ENCODE measurements at regions not wholly inside any gene's neighbourhood (a gene's known extent, or its start where the extent isn't known, plus 50 kb on each side); places are given as distances from the start of the nearest gene placed in this dataset.

DNA sequence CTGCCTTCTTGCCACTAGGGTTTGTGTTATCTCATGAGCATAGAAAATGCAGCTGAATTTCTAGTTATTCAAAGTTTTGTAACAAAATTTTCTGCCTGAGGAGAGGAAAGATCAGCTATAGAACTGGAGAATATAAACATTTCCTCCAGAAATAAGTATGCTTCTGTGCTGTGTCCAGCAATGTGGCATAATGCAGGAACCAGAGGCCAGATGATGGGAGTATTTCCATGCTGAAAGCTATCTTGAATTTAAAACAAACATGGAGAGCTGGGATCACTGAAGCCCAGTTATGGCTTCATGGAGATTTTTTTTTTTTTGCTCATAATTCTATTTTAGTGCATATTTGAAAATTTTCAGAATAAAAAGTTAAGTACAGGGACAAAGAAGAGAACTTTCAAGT lies 608.2 kb downstream of the SOX6 start:
- TF ChIP-seq, protein P1, sequence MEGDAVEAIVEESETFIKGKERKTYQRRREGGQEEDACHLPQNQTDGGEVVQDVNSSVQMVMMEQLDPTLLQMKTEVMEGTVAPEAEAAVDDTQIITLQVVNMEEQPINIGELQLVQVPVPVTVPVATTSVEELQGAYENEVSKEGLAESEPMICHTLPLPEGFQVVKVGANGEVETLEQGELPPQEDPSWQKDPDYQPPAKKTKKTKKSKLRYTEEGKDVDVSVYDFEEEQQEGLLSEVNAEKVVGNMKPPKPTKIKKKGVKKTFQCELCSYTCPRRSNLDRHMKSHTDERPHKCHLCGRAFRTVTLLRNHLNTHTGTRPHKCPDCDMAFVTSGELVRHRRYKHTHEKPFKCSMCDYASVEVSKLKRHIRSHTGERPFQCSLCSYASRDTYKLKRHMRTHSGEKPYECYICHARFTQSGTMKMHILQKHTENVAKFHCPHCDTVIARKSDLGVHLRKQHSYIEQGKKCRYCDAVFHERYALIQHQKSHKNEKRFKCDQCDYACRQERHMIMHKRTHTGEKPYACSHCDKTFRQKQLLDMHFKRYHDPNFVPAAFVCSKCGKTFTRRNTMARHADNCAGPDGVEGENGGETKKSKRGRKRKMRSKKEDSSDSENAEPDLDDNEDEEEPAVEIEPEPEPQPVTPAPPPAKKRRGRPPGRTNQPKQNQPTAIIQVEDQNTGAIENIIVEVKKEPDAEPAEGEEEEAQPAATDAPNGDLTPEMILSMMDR (IDR thresholded peaks at IDR 0.05): no peak
- no peaks in the 10 kb centered on the region for H3K4me1 Mint-ChIP-seq (ENCODE audit: unreplicated experiment)
- no peak for DNase-seq (ENCODE audit: extremely low spot score, unreplicated experiment)
- no peaks in the 10 kb centered on the region for H3K36me3 Mint-ChIP-seq (ENCODE audit: unreplicated experiment)
- H3K27ac Mint-ChIP-seq (ENCODE audit: unreplicated experiment): no peak overlapping the region
- peaks cover 21% of the 10 kb centered on the region for H3K27me3 Mint-ChIP-seq (ENCODE audit: unreplicated experiment)
- H3K4me3 Mint-ChIP-seq (ENCODE audit: unreplicated experiment): no peak overlapping the region
- no peaks in the 10 kb centered on the region for H3K9me3 Mint-ChIP-seq (ENCODE audit: unreplicated experiment)

DNA sequence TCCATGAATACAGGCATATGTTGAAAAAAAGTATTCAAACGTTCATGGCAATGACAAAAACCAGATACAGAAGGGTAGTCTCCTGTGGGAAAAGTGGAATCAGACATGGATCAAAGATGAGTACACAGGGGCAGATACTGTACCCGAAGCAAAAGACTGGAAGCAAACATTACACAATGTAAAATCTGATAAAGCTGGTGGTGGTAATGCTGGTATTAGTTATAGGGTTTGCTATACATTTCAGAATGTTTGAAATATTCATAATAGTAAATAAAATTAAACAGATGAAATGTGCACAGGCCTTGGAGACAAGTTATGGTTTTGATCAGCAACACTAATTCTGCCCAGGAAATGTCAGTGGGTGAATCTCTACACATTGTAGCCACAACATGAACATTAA lies 607.6 kb downstream of the SOX6 start:
- H3K9me3 Mint-ChIP-seq (ENCODE audit: unreplicated experiment): peaks cover 1% of the 10 kb centered on the region
- no peak for DNase-seq (ENCODE audit: extremely low spot score, unreplicated experiment)
- no peaks in the 10 kb centered on the region for H3K4me1 Mint-ChIP-seq (ENCODE audit: unreplicated experiment)
- H3K36me3 Mint-ChIP-seq (ENCODE audit: unreplicated experiment): peaks cover 1% of the 10 kb centered on the region
- H3K4me3 Mint-ChIP-seq (ENCODE audit: unreplicated experiment): no peak overlapping the region
- TF ChIP-seq, protein P1 (IDR thresholded peaks at IDR 0.05): no peak
- peaks cover 24% of the 10 kb centered on the region for H3K27me3 Mint-ChIP-seq (ENCODE audit: unreplicated experiment)
- H3K27ac Mint-ChIP-seq (ENCODE audit: unreplicated experiment): no peak overlapping the region

DNA sequence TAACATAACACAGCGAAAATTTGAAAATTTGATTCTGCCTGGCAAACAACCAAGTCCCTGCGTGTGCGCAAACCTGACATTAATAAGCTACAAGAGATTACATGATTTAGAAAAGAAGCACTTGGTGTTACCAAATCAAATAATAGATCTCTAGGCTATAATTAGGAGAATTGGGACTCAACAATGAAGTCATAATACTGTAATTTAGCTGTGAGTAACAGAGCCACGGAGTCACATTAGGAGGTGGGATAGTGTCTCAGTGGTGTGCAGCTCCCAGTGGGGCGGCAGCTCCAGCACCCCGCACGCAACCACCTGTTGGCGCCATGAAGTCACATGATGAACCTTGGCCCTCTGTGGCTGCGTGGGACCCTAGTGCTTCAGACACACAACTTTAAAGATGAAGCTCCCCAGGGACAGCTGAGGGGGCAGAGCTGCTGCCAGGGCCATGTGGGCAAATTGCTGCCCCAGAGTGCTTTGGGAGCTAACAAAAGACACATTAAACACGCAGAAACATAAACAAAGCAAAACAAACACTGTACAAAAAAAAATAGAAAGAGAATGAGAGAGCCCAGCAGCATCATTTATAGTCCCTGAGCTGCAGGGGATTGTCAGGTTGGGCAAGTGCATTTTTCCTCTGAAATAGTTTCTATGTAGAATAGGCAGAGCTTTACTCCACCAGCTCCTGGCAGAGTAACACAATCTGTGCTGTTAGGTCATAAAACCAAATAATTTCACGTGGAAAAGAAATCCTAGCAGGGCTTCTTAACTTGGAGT lies 605.6 kb downstream of the SOX6 start:
- no peak for DNase-seq (ENCODE audit: extremely low spot score, unreplicated experiment)
- TF ChIP-seq, protein P1 (IDR thresholded peaks at IDR 0.05): no peak
- Mint-ChIP-seq H3K27me3 (ENCODE audit: unreplicated experiment) (peaks cover 29% of the 10 kb centered on the region), H3K4me1 (ENCODE audit: unreplicated experiment) (no peaks in the 10 kb centered on the region), H3K4me3 (ENCODE audit: unreplicated experiment) (no peak overlapping the region), H3K27ac (ENCODE audit: unreplicated experiment) (no peak overlapping the region), H3K9me3 (ENCODE audit: unreplicated experiment) (peaks cover 9% of the 10 kb centered on the region), H3K36me3 (ENCODE audit: unreplicated experiment) (peaks cover 5% of the 10 kb centered on the region)

DNA sequence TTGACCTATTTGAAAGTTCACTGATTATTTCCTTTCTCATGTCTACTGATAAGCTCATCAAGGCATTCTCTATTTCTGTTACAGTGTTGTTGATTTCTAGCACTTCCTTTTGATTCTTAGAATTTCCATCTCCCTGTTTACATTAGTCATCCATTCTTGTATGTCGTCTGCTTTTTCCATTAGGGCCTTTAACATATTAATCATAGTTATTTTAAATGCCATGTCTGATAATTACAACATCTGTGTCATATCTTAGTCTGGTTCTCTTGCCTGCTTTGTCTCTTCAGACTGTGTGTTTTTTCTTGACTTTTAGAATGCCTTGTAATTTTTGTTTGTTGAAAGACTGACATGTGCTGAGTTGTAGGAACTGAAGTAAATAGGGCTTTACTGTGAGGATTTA lies 602.1 kb downstream of the SOX6 start:
- DNase-seq (ENCODE audit: extremely low spot score, unreplicated experiment): no peak
- Mint-ChIP-seq H3K27me3 (ENCODE audit: unreplicated experiment) (peaks cover 39% of the 10 kb centered on the region), H3K36me3 (ENCODE audit: unreplicated experiment) (peaks cover 5% of the 10 kb centered on the region), H3K27ac (ENCODE audit: unreplicated experiment) (no peak overlapping the region), H3K4me3 (ENCODE audit: unreplicated experiment) (no peak overlapping the region), H3K4me1 (ENCODE audit: unreplicated experiment) (no peaks in the 10 kb centered on the region), H3K9me3 (ENCODE audit: unreplicated experiment) (peaks cover 9% of the 10 kb centered on the region)
- TF ChIP-seq, protein P1 (IDR thresholded peaks at IDR 0.05): no peak

DNA sequence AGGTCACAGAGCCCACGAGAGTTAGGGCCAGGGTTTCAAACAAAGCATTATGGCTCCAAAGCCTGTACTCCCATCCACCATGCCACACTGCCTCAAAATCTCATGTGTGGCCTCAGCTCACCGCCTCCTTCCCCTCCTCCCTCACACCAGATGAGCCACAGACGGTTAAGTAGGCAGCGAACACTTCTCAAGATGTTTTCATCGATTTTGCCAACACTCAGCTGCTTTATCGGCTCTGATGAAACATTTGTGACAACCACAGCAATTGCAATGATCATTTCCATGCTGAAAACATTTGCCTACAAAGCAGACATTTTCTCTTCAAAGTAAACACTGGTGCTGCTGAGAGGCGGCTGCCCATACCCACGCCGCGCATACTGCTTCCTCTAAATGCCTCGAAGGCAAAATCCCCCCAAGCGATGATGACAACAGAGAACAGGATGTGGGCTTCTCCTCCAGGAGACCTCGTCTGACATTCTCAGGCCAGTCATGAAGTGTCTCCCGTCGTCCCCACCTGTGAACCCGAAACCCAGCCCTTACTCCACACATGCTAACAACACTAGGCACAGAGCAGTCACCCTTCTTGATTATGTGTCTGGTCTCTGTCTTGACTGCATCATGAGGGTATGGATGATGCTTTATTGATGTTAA lies 599.2 kb downstream of the SOX6 start:
- no peaks in the 10 kb centered on the region for H3K4me1 Mint-ChIP-seq (ENCODE audit: unreplicated experiment)
- no peak overlapping the region for H3K27ac Mint-ChIP-seq (ENCODE audit: unreplicated experiment)
- TF ChIP-seq, protein P1 (IDR thresholded peaks at IDR 0.05): no peak
- H3K27me3 Mint-ChIP-seq (ENCODE audit: unreplicated experiment): peaks cover 35% of the 10 kb centered on the region
- peaks cover 5% of the 10 kb centered on the region for H3K36me3 Mint-ChIP-seq (ENCODE audit: unreplicated experiment)
- H3K9me3 Mint-ChIP-seq (ENCODE audit: unreplicated experiment): peaks cover 9% of the 10 kb centered on the region
- no peak for DNase-seq (ENCODE audit: extremely low spot score, unreplicated experiment)
- no peak overlapping the region for H3K4me3 Mint-ChIP-seq (ENCODE audit: unreplicated experiment)

All from osteocyte (in vitro differentiated cells).